ENCODE measurements at regions not wholly inside any gene's neighbourhood (a gene's known extent, or its start where the extent isn't known, plus 50 kb on each side); places are given as distances from the start of the nearest gene placed in this dataset.

- TF ChIP-seq, protein P1, sequence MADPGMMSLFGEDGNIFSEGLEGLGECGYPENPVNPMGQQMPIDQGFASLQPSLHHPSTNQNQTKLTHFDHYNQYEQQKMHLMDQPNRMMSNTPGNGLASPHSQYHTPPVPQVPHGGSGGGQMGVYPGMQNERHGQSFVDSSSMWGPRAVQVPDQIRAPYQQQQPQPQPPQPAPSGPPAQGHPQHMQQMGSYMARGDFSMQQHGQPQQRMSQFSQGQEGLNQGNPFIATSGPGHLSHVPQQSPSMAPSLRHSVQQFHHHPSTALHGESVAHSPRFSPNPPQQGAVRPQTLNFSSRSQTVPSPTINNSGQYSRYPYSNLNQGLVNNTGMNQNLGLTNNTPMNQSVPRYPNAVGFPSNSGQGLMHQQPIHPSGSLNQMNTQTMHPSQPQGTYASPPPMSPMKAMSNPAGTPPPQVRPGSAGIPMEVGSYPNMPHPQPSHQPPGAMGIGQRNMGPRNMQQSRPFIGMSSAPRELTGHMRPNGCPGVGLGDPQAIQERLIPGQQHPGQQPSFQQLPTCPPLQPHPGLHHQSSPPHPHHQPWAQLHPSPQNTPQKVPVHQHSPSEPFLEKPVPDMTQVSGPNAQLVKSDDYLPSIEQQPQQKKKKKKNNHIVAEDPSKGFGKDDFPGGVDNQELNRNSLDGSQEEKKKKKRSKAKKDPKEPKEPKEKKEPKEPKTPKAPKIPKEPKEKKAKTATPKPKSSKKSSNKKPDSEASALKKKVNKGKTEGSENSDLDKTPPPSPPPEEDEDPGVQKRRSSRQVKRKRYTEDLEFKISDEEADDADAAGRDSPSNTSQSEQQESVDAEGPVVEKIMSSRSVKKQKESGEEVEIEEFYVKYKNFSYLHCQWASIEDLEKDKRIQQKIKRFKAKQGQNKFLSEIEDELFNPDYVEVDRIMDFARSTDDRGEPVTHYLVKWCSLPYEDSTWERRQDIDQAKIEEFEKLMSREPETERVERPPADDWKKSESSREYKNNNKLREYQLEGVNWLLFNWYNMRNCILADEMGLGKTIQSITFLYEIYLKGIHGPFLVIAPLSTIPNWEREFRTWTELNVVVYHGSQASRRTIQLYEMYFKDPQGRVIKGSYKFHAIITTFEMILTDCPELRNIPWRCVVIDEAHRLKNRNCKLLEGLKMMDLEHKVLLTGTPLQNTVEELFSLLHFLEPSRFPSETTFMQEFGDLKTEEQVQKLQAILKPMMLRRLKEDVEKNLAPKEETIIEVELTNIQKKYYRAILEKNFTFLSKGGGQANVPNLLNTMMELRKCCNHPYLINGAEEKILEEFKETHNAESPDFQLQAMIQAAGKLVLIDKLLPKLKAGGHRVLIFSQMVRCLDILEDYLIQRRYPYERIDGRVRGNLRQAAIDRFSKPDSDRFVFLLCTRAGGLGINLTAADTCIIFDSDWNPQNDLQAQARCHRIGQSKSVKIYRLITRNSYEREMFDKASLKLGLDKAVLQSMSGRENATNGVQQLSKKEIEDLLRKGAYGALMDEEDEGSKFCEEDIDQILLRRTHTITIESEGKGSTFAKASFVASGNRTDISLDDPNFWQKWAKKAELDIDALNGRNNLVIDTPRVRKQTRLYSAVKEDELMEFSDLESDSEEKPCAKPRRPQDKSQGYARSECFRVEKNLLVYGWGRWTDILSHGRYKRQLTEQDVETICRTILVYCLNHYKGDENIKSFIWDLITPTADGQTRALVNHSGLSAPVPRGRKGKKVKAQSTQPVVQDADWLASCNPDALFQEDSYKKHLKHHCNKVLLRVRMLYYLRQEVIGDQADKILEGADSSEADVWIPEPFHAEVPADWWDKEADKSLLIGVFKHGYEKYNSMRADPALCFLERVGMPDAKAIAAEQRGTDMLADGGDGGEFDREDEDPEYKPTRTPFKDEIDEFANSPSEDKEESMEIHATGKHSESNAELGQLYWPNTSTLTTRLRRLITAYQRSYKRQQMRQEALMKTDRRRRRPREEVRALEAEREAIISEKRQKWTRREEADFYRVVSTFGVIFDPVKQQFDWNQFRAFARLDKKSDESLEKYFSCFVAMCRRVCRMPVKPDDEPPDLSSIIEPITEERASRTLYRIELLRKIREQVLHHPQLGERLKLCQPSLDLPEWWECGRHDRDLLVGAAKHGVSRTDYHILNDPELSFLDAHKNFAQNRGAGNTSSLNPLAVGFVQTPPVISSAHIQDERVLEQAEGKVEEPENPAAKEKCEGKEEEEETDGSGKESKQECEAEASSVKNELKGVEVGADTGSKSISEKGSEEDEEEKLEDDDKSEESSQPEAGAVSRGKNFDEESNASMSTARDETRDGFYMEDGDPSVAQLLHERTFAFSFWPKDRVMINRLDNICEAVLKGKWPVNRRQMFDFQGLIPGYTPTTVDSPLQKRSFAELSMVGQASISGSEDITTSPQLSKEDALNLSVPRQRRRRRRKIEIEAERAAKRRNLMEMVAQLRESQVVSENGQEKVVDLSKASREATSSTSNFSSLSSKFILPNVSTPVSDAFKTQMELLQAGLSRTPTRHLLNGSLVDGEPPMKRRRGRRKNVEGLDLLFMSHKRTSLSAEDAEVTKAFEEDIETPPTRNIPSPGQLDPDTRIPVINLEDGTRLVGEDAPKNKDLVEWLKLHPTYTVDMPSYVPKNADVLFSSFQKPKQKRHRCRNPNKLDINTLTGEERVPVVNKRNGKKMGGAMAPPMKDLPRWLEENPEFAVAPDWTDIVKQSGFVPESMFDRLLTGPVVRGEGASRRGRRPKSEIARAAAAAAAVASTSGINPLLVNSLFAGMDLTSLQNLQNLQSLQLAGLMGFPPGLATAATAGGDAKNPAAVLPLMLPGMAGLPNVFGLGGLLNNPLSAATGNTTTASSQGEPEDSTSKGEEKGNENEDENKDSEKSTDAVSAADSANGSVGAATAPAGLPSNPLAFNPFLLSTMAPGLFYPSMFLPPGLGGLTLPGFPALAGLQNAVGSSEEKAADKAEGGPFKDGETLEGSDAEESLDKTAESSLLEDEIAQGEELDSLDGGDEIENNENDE (IDR thresholded peaks at IDR 0.05; ENCODE audit: insufficient replicate concordance, low read length), result no peak
- TF ChIP-seq SIN3A (conservative IDR thresholded peaks at IDR 0.05 in 1 of 2, IDR thresholded peaks at IDR 0.05 in 1 of 2; ENCODE audit: low read depth in 1 of 2, low read length in 2 of 2), result no peak
Measured at GRCh38 chrY:20408201-20408600, 167.4 kb upstream of the EIF1AY start (continued).

Data from H1 (cell line).